IMR-90 (cell line): ENCODE measurements at regions not wholly inside any gene's neighbourhood (a gene's known extent, or its start where the extent isn't known, plus 50 kb on each side); places are given as distances from the start of the nearest gene placed in this dataset.
A peak's percentile ranks its signal among the peaks of the same experiment; 100 is the strongest.

ENCODE experiments used
- ATAC-seq: fragments of 200-7000 bp; cut with Tn5 transposase; 2 replicates; pipeline ENCODE4 v1.9.1; 2020; ENCODE audit warnings: low read depth, mild to moderate bottlenecking, moderate library complexity
- BruUV-seq: library from RNA; stranded (reverse); fragments of 400-500 nt; replicated peaks from 2 replicates; lab custom pipeline; 2021; lab: Mats Ljungman, UMichigan
- CTCF ChIA-PET: fragments of 300-600 bp; formaldehyde crosslinking; extraction: SDS; loops from one replicate; lab custom pipeline; 2021; ENCODE audit warnings: antibody characterized with exemption; lab: Yijun Ruan, JAX
- POLR2A ChIA-PET: fragments of 300-600 bp; sonication (Branson Sonifier 250); formaldehyde crosslinking; loops from one replicate; lab custom pipeline; 2022; ENCODE audit warnings: antibody characterized with exemption; ENCODE audit not compliant: unreplicated experiment; lab: Charles Lee
- DNase-seq: peaks from one replicate; pipeline ENCODE4 v3.0.0; 2013
- H2AFZ ChIP-seq: replicated peaks from 2 replicates; pipeline ENCODE3; 2013; ENCODE audit warnings: low read length, mild to moderate bottlenecking; ENCODE audit not compliant: poor library complexity
- H2AK5ac ChIP-seq: 2 replicates; pipeline ENCODE4 v1.6.1; 2013; ENCODE audit warnings: low read depth, low read length, inconsistent platforms
- H2AK9ac ChIP-seq: replicated peaks from 2 replicates; pipeline ENCODE3; 2013; ENCODE audit warnings: mild to moderate bottlenecking, low read depth, low read length, moderate library complexity; ENCODE audit not compliant: poor library complexity
- H2BK120ac ChIP-seq: 2 replicates; pipeline ENCODE4 v1.6.1; 2013; ENCODE audit warnings: low read depth, low read length, inconsistent platforms
- H2BK15ac ChIP-seq: 3 replicates; pipeline ENCODE4 v1.6.1; 2013; ENCODE audit warnings: low read depth, low read length, inconsistent platforms
- H2BK20ac ChIP-seq: 2 replicates; pipeline ENCODE4 v1.6.1; 2013; ENCODE audit warnings: low read depth, mild to moderate bottlenecking, inconsistent platforms, low read length, moderate library complexity
- H2BK5ac ChIP-seq: 2 replicates; pipeline ENCODE4 v1.6.1; 2013; ENCODE audit warnings: mild to moderate bottlenecking, low read depth, low read length, inconsistent platforms; ENCODE audit not compliant: poor library complexity, severe bottlenecking
- H3K14ac ChIP-seq: replicated peaks from 2 replicates; pipeline ENCODE4 v1.6.1; 2013; ENCODE audit warnings: low read depth, low read length, inconsistent platforms
- H3K18ac ChIP-seq: 2 replicates; pipeline ENCODE4 v1.6.1; 2013; ENCODE audit warnings: low read depth, low read length, control low read depth
- H3K23ac ChIP-seq: 2 replicates; pipeline ENCODE4 v1.6.1; 2013; ENCODE audit warnings: low read depth, low read length, inconsistent platforms
- H3K27ac ChIP-seq: 2 replicates; pipeline ENCODE4 v1.5.1; 2013; ENCODE audit warnings: mild to moderate bottlenecking, control low read depth, low read length; ENCODE audit not compliant: insufficient read depth
- H3K27me3 ChIP-seq: 2 replicates; pipeline ENCODE4 v1.6.1; 2013; ENCODE audit warnings: low read length; ENCODE audit not compliant: control insufficient read depth, insufficient read depth
- H3K36me3 ChIP-seq: 2 replicates; pipeline ENCODE4 v1.6.1; 2013; ENCODE audit warnings: low read length, mixed read lengths; ENCODE audit not compliant: control insufficient read depth, insufficient read depth
- H3K4ac ChIP-seq: 2 replicates; pipeline ENCODE4 v1.6.1; 2013; ENCODE audit warnings: low read depth, low read length, inconsistent platforms
- H3K4me1 ChIP-seq: 2 replicates; pipeline ENCODE4 v1.6.1; 2013; ENCODE audit warnings: low read length, mixed read lengths; ENCODE audit not compliant: control insufficient read depth, insufficient read depth
- H3K4me2 ChIP-seq: 2 replicates; pipeline ENCODE4 v1.6.1; 2013; ENCODE audit warnings: low read depth, mild to moderate bottlenecking, control low read depth, low read length, moderate library complexity
- H3K4me3 ChIP-seq: 2 replicates; pipeline ENCODE4 v1.5.1; 2013; ENCODE audit warnings: low read depth, mild to moderate bottlenecking, control low read depth, low read length, moderate library complexity; ENCODE audit not compliant: insufficient read depth
- H3K56ac ChIP-seq: 2 replicates; pipeline ENCODE4 v1.6.1; 2013; ENCODE audit warnings: low read length, inconsistent platforms; ENCODE audit not compliant: insufficient read depth; ENCODE audit errors: extremely low read depth
- H3K79me1 ChIP-seq, 2 experiments: 2 replicates each; pipeline ENCODE4 v1.6.1; 2013; ENCODE audit warnings: low read length in 2 of 2, inconsistent platforms in 1 of 2, low read depth in 1 of 2
- H3K9ac ChIP-seq: 2 replicates; pipeline ENCODE4 v1.6.1; 2013; ENCODE audit warnings: low read depth, low read length, control low read depth
- H3K9me1 ChIP-seq: 2 replicates; pipeline ENCODE4 v1.6.1; 2013; ENCODE audit warnings: low read length, inconsistent platforms; ENCODE audit not compliant: insufficient read depth
- H3K9me3 ChIP-seq: 2 replicates; pipeline ENCODE4 v1.6.1; 2013; ENCODE audit warnings: low read length; ENCODE audit not compliant: control insufficient read depth, insufficient read depth
- H4K20me1 ChIP-seq: 2 replicates; pipeline ENCODE4 v1.6.1; 2013; ENCODE audit warnings: low read length, inconsistent platforms; ENCODE audit not compliant: insufficient read depth
- H4K5ac ChIP-seq: 2 replicates; pipeline ENCODE4 v1.6.1; 2013; ENCODE audit warnings: mild to moderate bottlenecking, low read depth, low read length, control low read depth
- H4K8ac ChIP-seq, 2 experiments: 2 replicates each; pipeline ENCODE4 v1.6.1; 2013; ENCODE audit warnings: low read depth in 2 of 2, low read length in 2 of 2, control low read depth in 1 of 2, inconsistent platforms in 1 of 2
- H4K91ac ChIP-seq: 2 replicates; pipeline ENCODE4 v1.6.1; 2013; ENCODE audit warnings: low read depth, low read length, inconsistent platforms; ENCODE audit not compliant: insufficient read depth
- CEBPB ChIP-seq: IDR thresholded peaks from 2 replicates; pipeline ENCODE4 v1.6.1; 2012; ENCODE audit warnings: low read depth, low read length, improper control_type of control experiment
- FOS ChIP-seq: fragments of 150-350 bp; IDR thresholded peaks from 2 replicates; pipeline ENCODE4 v1.6.1; 2016; ENCODE audit warnings: low read depth, low read length
- whole genome bisulfite sequencing, 2 experiments: methylation state at CpG; one replicate each; pipeline versions ENCODE4 v1.1.5 to v1.1.7; 2013; ENCODE audit warnings: missing lambda C conversion rate in 2 of 2; ENCODE audit not compliant: insufficient read length in 1 of 2; ENCODE audit errors: extremely low coverage in 2 of 2; 5-methylcytosine and 5-hydroxymethylcytosine counted together
- dilution Hi-C: fragments of 300-500 bp; cut with HindIII; formaldehyde crosslinking; loops from one replicate; pipeline ENCODE4 v1.14.3; 2018; ENCODE audit warnings: low sequenced_read_pairs; ENCODE audit not compliant: unreplicated experiment
- in situ Hi-C: fragments of 300-500 bp; cut with MboI; formaldehyde crosslinking; loops from 3 replicates; pipeline ENCODE4 v1.14.3; 2019; ENCODE audit warnings: low sequenced_read_pairs, inconsistent platforms, mixed read lengths
- intact Hi-C: fragments of 100-400 bp; cut with micrococcal nuclease; formaldehyde crosslinking; loops from 2 replicates; pipeline ENCODE4 v1.10.0; 2022
- TF ChIP-seq, protein P1 (sequence below): fragments of 150-350 bp; IDR thresholded peaks from 2 replicates; pipeline ENCODE4 v1.6.1; 2017; ENCODE audit warnings: mild to moderate bottlenecking, antibody characterized with exemption, low read length, low read depth

DNA sequence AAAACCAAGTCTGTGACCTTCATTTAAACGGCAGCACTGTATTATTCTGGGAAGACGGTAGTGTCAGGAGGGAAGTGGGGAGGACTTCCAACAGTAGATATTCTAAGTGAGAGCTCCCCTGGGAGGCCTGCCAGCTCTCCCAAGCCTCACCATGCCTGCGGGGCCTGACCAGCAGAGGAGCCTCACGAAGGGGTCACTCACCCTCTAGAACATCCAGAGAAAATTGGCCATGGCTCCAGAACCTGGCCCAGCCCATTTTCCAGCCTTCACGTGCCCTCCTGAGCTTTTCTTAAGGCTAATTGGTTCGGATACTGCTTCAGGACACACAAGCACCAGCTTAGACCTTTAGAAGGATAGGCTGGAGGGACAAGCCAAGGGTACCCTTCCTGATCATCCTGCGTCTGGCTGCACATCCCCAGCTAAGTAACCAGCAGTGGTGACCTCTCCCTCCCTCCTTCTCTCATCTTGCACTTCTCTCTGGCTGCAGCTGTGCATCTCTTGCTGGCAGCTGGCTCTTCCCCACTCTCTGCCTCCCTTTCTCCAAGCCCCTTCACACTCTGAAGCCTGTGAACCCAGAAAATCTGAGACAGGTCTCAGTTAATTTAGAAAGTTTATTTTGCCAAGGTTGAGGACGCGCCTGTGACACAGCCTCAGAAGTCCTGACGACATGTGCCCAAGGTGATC, 120.1 kb upstream of the PKDCC start:
- Histone ChIP-seq H2AK5ac (no peak overlapping the region), H3K4me1 (peaks cover 10% of the 10 kb centered on the region; the same call in 1 of the 2 replicates), H3K27ac (no peak overlapping the region), H2AK9ac (no peak overlapping the region), H2BK5ac (no peak overlapping the region), H3K79me1 (no peaks in the 10 kb centered on the region), H4K20me1 (no peaks in the 10 kb centered on the region), H3K9ac (no peak overlapping the region), H3K56ac (no peak overlapping the region), H2AFZ (no peak overlapping the region), H3K4me2 (no peak overlapping the region), H4K8ac (no peak overlapping the region), H3K9me1 (no peaks in the 10 kb centered on the region; the same call in 1 of the 2 replicates), H4K5ac (no peak overlapping the region; the same call in 1 of the 2 replicates), H3K9me3 (no peaks in the 10 kb centered on the region), H3K4me3 (no peak overlapping the region), H3K14ac (no peak overlapping the region), H4K91ac (no peak overlapping the region), H3K27me3 (peaks cover under 1% of the 10 kb centered on the region; the same call in 1 of the 2 replicates), H2BK15ac (no peak overlapping the region), H3K23ac (no peak overlapping the region), H2BK20ac (no peak overlapping the region), H3K36me3 (no peaks in the 10 kb centered on the region), H3K4ac (peak overlapping the region; percentile 9; the same call in 1 of the 2 replicates), H2BK120ac (no peak overlapping the region), H3K18ac (no peak overlapping the region; the same call in 1 of the 2 replicates)
- POLR2A ChIA-PET = no interaction called here
- WGBS, 2 experiments = 60% methylated on average over 4 of the region's 10 CpGs; no CpG with 5 or more reads in 1 of the 2 experiments
- ATAC-seq = no peak
- no peak for DNase-seq
- dilution Hi-C loops = no loop called here
- CTCF ChIA-PET = interaction anchor here (0.8 kb wide), 1 partner anchor 58 kb away, joined by 3 read pairs; no protein-coding TSS in a partner anchor
- no TSS peak for BruUV-seq
- in situ Hi-C loops = no loop called here
- intact Hi-C loops = no loop called here
- TF ChIP-seq CEBPB (no peak), FOS (no peak)
- TF ChIP-seq, protein P1, sequence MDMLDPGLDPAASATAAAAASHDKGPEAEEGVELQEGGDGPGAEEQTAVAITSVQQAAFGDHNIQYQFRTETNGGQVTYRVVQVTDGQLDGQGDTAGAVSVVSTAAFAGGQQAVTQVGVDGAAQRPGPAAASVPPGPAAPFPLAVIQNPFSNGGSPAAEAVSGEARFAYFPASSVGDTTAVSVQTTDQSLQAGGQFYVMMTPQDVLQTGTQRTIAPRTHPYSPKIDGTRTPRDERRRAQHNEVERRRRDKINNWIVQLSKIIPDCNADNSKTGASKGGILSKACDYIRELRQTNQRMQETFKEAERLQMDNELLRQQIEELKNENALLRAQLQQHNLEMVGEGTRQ = no peak
